GM19025 (cell line): ENCODE measurements at regions not wholly inside any gene's neighbourhood (a gene's known extent, or its start where the extent isn't known, plus 50 kb on each side); places are given as distances from the start of the nearest gene placed in this dataset.

ENCODE experiments used
- ATAC-seq: cut with Tn5 transposase; IDR thresholded peaks from one replicate; pipeline ENCODE4 v1.9.1; 2021; ENCODE audit warnings: mild to moderate bottlenecking, low read depth, moderate library complexity; ENCODE audit not compliant: unreplicated experiment

- no peak for ATAC-seq
These were observed 79.0 kb upstream of the ODAD2 start for GRCh38 chr10:28077889-28078288.

DNA sequence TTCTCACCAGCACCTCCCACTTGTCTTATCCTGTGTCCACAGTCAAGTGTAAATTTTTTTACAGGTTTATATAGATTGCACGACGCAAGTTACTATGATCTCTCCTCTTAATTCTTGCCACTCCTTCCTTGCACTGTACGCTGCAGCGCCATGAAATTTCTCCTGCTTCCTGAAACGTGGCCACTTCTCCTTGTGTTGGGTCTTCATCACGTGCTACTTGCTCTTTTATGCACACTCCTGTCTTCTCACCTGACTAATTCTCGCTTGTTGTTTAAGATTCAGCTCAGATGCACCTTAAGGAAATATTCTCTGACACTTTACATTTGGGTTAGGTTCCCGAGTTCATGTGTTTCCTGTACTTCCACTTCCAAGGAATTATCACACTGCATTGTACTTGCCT, 76.5 kb upstream of the ODAD2 start:
- no peak for ATAC-seq

- no peak for ATAC-seq
These were observed 73.7 kb upstream of the ODAD2 start for GRCh38 chr10:28072573-28072972.

DNA sequence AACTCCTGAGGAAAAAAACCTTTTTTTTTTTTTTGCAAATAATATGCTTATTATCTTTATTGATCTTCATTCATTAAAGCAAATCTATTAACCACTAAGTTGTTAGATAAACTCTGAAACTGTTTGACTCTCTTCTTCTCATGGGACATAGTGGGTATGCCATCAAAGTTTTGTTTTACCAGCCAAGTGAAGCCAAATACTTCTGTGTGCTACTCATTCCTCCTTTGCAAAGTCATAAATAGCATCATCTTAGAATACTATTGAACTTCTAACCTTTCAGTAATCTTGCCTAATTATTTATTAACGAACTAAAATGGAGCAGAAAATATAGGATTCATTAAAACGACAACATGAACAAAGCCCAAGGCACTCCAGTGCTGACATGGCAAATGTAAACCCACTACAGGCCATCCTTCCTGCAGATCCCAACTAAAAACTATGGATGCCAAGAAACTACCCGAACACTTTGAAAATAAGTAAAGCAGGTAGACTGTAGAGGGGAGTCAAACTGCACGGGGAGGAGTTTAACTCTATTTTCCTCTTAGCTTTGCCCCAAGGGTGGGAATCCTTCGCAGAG, 61.2 kb upstream of the ODAD2 start:
- ATAC-seq: no peak

DNA sequence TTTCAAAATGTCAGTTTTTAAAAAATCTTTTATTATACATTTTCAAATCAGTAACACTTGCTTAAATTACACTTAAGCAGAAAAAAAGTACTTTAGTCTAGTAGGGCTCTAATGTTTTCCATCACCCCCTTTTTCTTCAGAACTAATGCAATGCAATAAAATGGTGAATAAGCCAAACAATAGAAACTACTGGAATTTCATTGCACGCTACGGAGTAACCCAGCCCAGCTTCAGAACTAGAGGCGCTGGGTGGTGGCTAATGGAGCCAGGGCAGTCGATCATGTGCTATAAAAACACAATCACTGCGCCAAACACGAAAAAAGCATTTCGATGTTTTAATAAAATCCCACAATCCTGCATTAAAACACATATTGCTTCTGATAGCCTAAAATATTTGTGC, 59.9 kb upstream of the ODAD2 start:
- no peak for ATAC-seq

DNA sequence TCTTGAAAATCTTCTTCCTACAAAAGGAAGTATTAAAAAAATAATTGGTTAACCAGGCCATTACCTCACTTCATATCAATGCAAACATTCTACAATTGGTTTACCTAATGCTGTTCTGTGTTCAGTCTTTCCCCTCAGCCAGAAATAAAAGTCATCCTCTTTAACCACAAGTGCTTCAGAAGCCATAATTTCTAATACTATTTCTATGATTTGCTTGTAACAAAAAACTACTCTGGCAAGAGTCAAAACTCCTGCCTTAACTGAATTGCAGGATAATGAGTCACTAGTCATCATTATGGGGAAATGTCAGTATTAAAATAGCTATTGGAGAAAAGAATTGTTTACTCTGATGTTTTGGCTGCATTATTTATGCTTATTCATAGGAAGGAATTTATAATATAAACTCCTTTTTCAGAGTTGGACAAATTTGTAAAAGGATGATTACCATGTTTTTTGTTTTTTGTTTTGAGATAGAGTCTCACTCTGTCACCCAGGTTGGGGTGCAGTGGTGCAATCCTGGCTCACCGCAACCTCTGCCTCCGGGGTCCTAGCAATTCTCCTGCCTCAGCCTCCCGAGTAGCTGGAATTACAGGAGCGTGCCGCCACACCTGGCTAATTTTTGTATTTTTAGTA, 55.5 kb upstream of the ODAD2 start:
- ATAC-seq: no peak

GRCh38 chr10:28049286-28049685, 50.4 kb upstream of the ODAD2 start:
- ATAC-seq: no peak
